H1 (cell line): ENCODE measurements at regions not wholly inside any gene's neighbourhood (a gene's known extent, or its start where the extent isn't known, plus 50 kb on each side); places are given as distances from the start of the nearest gene placed in this dataset.

Experiments used
- ATF2 ChIP-seq: IDR thresholded peaks from 2 replicates; pipeline ENCODE4 v1.6.1; 2012; ENCODE audit warnings: low read length, inconsistent platforms
- BACH1 ChIP-seq: IDR thresholded peaks from 2 replicates; pipeline ENCODE4 v1.6.1; 2012; ENCODE audit warnings: low read length, improper control_type of control experiment
- BCL11A ChIP-seq, 2 experiments: IDR thresholded peaks; one replicate each; pipeline ENCODE4 v1.6.1; 2011; ENCODE audit warnings: low read depth in 2 of 2, low read length in 2 of 2, mild to moderate bottlenecking in 2 of 2
- CHD7 ChIP-seq: fragments of 300-600 bp; sonication (generic); IDR thresholded peaks from 2 replicates; pipeline ENCODE4 v1.7.1; 2012; ENCODE audit warnings: low read length, moderate library complexity, mild to moderate bottlenecking, inconsistent platforms; ENCODE audit not compliant: insufficient replicate concordance
- EGR1 ChIP-seq: IDR thresholded peaks from 2 replicates; pipeline ENCODE4 v1.6.1; 2011; ENCODE audit warnings: low read depth, low read length, borderline replicate concordance
- HDAC6 ChIP-seq: IDR thresholded peaks from one replicate; pipeline ENCODE4 v1.7.1; 2012; ENCODE audit warnings: low read depth, mild to moderate bottlenecking, inconsistent platforms, low read length, moderate library complexity
- PHF8 ChIP-seq: fragments of 200-600 bp; sonication (generic); conservative IDR thresholded peaks from 2 replicates; pipeline ENCODE4 v1.7.1; 2012; ENCODE audit warnings: low read depth, mild to moderate bottlenecking, inconsistent platforms, low read length, moderate library complexity

DNA sequence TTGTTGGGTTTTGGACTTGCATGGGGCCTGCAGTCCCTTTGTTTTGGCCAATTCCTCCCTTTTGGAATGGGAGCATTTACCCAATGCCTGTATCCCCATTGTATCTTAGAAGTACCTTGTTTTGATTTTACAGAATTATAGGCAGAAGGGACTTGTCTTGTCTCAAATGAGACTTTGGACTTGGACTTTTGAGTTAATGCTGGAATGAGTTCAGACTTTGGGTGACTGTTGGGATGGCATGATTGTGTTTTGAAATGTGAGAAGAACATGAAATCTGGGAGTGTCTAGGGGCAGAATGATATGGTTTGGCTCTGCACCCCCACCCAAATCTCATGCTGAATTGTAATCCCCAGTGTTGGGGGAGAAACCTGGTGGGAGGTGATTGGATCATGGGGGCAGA, 76.8 kb upstream of the MKI67 start (continued):
- TF ChIP-seq CHD7 (no peak), HDAC6 (no peak), BACH1 (no peak), EGR1 (no peak), PHF8 (no peak), ATF2 (no peak), BCL11A (IDR thresholded peaks at IDR 0.05; ENCODE audit: low read depth in 2 of 2, low read length in 2 of 2) (no peak)
